Liver (tissue), 8 donors: ENCODE measurements at regions not wholly inside any gene's neighbourhood (a gene's known extent, or its start where the extent isn't known, plus 50 kb on each side); places are given as distances from the start of the nearest gene placed in this dataset.

ENCODE experiments used
- DNase-seq: peaks from one replicate; pipeline ENCODE4 v3.0.0-alpha.2; 2017; ENCODE audit warnings: low spot score
- H3K27ac ChIP-seq, 2 donors: one replicate each; pipeline ENCODE4 v1.7.0; 2013; ENCODE audit warnings: inconsistent platforms in 2 of 2, low read length in 2 of 2, control low read depth in 1 of 2, low read depth in 1 of 2, mild to moderate bottlenecking in 1 of 2
- H3K27me3 ChIP-seq, 4 donors: one replicate each; pipeline versions ENCODE4 v1.6.1 to v1.7.0; 2013; ENCODE audit warnings: low read length in 3 of 4, inconsistent platforms in 1 of 4, mild to moderate bottlenecking in 1 of 4, moderate library complexity in 1 of 4; ENCODE audit not compliant: control insufficient read depth in 4 of 4, insufficient read depth in 4 of 4
- H3K36me3 ChIP-seq, 4 donors: one replicate each; pipeline versions ENCODE4 v1.6.1 to v1.7.0; 2013; ENCODE audit warnings: low read length in 3 of 4, mild to moderate bottlenecking in 3 of 4, low read depth in 1 of 4, moderate library complexity in 1 of 4; ENCODE audit not compliant: control insufficient read depth in 4 of 4, insufficient read depth in 3 of 4
- H3K4me1 ChIP-seq, 4 donors: one replicate each; pipeline versions ENCODE4 v1.6.1 to v1.7.0; 2013; ENCODE audit warnings: low read length in 3 of 4, mild to moderate bottlenecking in 3 of 4, moderate library complexity in 1 of 4; ENCODE audit not compliant: control insufficient read depth in 4 of 4, insufficient read depth in 4 of 4
- H3K4me3 ChIP-seq, 3 donors: one replicate each; pipeline versions ENCODE4 v1.6.1 to v1.7.0; 2013; ENCODE audit warnings: low read length in 3 of 3, control low read depth in 1 of 3, low read depth in 1 of 3, mild to moderate bottlenecking in 1 of 3
- H3K9ac ChIP-seq, 2 donors: one replicate each; pipeline ENCODE4 v1.7.0; 2013; ENCODE audit warnings: low read length in 2 of 2, mild to moderate bottlenecking in 2 of 2, moderate library complexity in 2 of 2, control low read depth in 1 of 2, low read depth in 1 of 2
- H3K9me3 ChIP-seq, 4 donors: one replicate each; pipeline versions ENCODE4 v1.6.1 to v1.7.0; 2013; ENCODE audit warnings: low read length in 3 of 4; ENCODE audit not compliant: control insufficient read depth in 4 of 4
- EGR1 ChIP-seq, 2 donors: IDR thresholded peaks; 2 replicates each; pipeline ENCODE4 v1.6.1; 2016 to 2018; ENCODE audit warnings: antibody characterized with exemption in 2 of 2, low read depth in 2 of 2
- FOXA1 ChIP-seq: IDR thresholded peaks from 2 replicates; pipeline ENCODE4 v1.6.1; 2016; ENCODE audit warnings: antibody characterized with exemption
- FOXA2 ChIP-seq: IDR thresholded peaks from 2 replicates; pipeline ENCODE4 v1.6.1; 2016; ENCODE audit warnings: antibody characterized with exemption
- GABPA ChIP-seq, 2 donors: IDR thresholded peaks in 1 of 2; conservative IDR thresholded peaks in 1 of 2; 2 replicates each; pipeline ENCODE4 v1.6.1; 2016; ENCODE audit warnings: antibody characterized with exemption in 2 of 2, mild to moderate bottlenecking in 1 of 2, moderate library complexity in 1 of 2
- HNF4A ChIP-seq, 2 donors: conservative IDR thresholded peaks; 2 replicates each; pipeline ENCODE4 v1.6.1; 2016; ENCODE audit warnings: antibody characterized with exemption in 2 of 2, mild to moderate bottlenecking in 2 of 2
- HNF4G ChIP-seq: IDR thresholded peaks from 2 replicates; pipeline ENCODE4 v1.6.1; 2016; ENCODE audit warnings: antibody characterized with exemption
- JUND ChIP-seq, 2 donors: IDR thresholded peaks; 2 replicates each; pipeline ENCODE4 v1.6.1; 2016; ENCODE audit warnings: antibody characterized with exemption in 2 of 2
- NR2F2 ChIP-seq: IDR thresholded peaks from 2 replicates; pipeline ENCODE4 v1.6.1; 2016; ENCODE audit warnings: antibody characterized with exemption
- RAD21 ChIP-seq, 2 donors: IDR thresholded peaks; 2 replicates each; pipeline ENCODE4 v1.6.1; 2016; ENCODE audit warnings: antibody characterized with exemption in 2 of 2, mild to moderate bottlenecking in 2 of 2
- RXRA ChIP-seq, 2 donors: IDR thresholded peaks; 2 replicates each; pipeline ENCODE4 v1.6.1; 2017 to 2018; ENCODE audit warnings: antibody characterized with exemption in 2 of 2, mild to moderate bottlenecking in 1 of 2
- SP1 ChIP-seq: IDR thresholded peaks from 2 replicates; pipeline ENCODE4 v1.6.1; 2018; ENCODE audit warnings: antibody characterized with exemption, mild to moderate bottlenecking
- TAF1 ChIP-seq: conservative IDR thresholded peaks from 2 replicates; pipeline ENCODE4 v1.6.1; 2016; ENCODE audit warnings: antibody characterized with exemption, mild to moderate bottlenecking
- YY1 ChIP-seq: IDR thresholded peaks from 2 replicates; pipeline ENCODE4 v1.6.1; 2016; ENCODE audit warnings: antibody characterized with exemption, mild to moderate bottlenecking
- WGBS: extraction: QIAGEN DNeasy Blood & Tissue Kit; methylation state at CpG from one replicate; pipeline ENCODE4 v1.1.7; 2013; 5-methylcytosine and 5-hydroxymethylcytosine counted together
- TF ChIP-seq, protein P1 (sequence below): IDR thresholded peaks from 2 replicates; pipeline ENCODE4 v1.6.1; 2016; ENCODE audit warnings: antibody characterized with exemption
- TF ChIP-seq, protein P2 (sequence below): IDR thresholded peaks from 2 replicates; pipeline ENCODE4 v1.6.1; 2016; ENCODE audit warnings: antibody characterized with exemption
- TF ChIP-seq, protein P3 (sequence below): fragments of 150-350 bp; IDR thresholded peaks from 2 replicates; pipeline ENCODE4 v1.5.1; 2017; ENCODE audit warnings: improper control_type of control experiment, low read depth, low read length; ENCODE audit not compliant: missing input control
- TF ChIP-seq, protein P4 (sequence below): IDR thresholded peaks from 2 replicates; pipeline ENCODE4 v1.6.1; 2016; ENCODE audit warnings: antibody characterized with exemption, mild to moderate bottlenecking
- donor health status: healthy.
- donor health status: healthy.
- donor health status: healthy.
- donor health status: healthy.
- donor health status: healthy.

DNA sequence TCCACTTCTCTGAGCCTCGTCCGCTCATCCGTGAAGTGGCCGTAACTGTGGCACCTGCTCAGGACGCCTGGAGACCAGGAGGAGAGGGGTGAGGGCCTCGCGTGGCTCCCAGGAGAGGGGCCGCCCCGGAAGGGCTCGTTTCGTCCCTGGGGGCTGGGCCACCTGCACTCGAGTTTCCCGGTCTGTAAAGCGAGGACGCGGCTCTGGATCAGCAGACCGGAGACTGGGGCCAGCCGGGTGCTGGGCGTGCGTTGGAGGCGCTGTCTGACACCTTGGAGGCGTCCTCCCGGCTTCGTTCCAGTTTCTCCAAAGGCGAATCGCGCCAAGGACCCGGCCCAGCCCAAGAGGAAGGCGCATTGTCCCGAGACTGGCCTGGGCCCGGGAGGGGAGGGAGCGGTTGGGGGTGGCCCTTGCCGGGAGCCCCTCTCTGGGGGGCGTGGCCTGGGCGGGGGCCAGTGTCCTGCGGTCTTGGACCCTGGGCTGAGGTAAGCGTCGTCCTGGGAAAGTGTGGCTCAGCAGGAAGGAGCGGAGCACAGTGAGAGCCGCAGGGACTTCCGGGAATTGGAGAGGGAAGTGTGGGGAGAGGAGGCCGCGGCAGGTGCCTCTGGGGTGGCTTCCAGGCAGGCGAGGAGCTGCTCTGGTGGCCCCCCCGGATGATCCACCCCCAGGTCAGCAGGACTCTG is 89.6 kb downstream of the FOXL3 start:
- no peak for DNase-seq
- H3K4me3 ChIP-seq: no peak overlapping the region
- no peak for TF ChIP-seq NR2F2
- TF ChIP-seq, protein P1, sequence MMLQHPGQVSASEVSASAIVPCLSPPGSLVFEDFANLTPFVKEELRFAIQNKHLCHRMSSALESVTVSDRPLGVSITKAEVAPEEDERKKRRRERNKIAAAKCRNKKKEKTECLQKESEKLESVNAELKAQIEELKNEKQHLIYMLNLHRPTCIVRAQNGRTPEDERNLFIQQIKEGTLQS: no peak
- no peak for TF ChIP-seq TAF1
- no peak for TF ChIP-seq RAD21 (IDR thresholded peaks at IDR 0.05)
- TF ChIP-seq YY1: no peak
- TF ChIP-seq JUND (IDR thresholded peaks at IDR 0.05): no peak
- TF ChIP-seq, protein P2, sequence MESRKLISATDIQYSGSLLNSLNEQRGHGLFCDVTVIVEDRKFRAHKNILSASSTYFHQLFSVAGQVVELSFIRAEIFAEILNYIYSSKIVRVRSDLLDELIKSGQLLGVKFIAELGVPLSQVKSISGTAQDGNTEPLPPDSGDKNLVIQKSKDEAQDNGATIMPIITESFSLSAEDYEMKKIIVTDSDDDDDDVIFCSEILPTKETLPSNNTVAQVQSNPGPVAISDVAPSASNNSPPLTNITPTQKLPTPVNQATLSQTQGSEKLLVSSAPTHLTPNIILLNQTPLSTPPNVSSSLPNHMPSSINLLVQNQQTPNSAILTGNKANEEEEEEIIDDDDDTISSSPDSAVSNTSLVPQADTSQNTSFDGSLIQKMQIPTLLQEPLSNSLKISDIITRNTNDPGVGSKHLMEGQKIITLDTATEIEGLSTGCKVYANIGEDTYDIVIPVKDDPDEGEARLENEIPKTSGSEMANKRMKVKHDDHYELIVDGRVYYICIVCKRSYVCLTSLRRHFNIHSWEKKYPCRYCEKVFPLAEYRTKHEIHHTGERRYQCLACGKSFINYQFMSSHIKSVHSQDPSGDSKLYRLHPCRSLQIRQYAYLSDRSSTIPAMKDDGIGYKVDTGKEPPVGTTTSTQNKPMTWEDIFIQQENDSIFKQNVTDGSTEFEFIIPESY: no peak
- TF ChIP-seq FOXA1: no peak
- no peak for TF ChIP-seq RXRA (IDR thresholded peaks at IDR 0.05)
- no peak for TF ChIP-seq SP1
- no peak for TF ChIP-seq HNF4A (conservative IDR thresholded peaks at IDR 0.05)
- no peak for TF ChIP-seq FOXA2
- TF ChIP-seq, protein P3, sequence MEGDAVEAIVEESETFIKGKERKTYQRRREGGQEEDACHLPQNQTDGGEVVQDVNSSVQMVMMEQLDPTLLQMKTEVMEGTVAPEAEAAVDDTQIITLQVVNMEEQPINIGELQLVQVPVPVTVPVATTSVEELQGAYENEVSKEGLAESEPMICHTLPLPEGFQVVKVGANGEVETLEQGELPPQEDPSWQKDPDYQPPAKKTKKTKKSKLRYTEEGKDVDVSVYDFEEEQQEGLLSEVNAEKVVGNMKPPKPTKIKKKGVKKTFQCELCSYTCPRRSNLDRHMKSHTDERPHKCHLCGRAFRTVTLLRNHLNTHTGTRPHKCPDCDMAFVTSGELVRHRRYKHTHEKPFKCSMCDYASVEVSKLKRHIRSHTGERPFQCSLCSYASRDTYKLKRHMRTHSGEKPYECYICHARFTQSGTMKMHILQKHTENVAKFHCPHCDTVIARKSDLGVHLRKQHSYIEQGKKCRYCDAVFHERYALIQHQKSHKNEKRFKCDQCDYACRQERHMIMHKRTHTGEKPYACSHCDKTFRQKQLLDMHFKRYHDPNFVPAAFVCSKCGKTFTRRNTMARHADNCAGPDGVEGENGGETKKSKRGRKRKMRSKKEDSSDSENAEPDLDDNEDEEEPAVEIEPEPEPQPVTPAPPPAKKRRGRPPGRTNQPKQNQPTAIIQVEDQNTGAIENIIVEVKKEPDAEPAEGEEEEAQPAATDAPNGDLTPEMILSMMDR: no peak
- no peak for TF ChIP-seq GABPA (IDR thresholded peaks at IDR 0.05 in 1 of 2, conservative IDR thresholded peaks at IDR 0.05 in 1 of 2)
- no peak for TF ChIP-seq HNF4G
- no peak for TF ChIP-seq EGR1 (IDR thresholded peaks at IDR 0.05; ENCODE audit: low read depth in 2 of 2)
- TF ChIP-seq, protein P4, sequence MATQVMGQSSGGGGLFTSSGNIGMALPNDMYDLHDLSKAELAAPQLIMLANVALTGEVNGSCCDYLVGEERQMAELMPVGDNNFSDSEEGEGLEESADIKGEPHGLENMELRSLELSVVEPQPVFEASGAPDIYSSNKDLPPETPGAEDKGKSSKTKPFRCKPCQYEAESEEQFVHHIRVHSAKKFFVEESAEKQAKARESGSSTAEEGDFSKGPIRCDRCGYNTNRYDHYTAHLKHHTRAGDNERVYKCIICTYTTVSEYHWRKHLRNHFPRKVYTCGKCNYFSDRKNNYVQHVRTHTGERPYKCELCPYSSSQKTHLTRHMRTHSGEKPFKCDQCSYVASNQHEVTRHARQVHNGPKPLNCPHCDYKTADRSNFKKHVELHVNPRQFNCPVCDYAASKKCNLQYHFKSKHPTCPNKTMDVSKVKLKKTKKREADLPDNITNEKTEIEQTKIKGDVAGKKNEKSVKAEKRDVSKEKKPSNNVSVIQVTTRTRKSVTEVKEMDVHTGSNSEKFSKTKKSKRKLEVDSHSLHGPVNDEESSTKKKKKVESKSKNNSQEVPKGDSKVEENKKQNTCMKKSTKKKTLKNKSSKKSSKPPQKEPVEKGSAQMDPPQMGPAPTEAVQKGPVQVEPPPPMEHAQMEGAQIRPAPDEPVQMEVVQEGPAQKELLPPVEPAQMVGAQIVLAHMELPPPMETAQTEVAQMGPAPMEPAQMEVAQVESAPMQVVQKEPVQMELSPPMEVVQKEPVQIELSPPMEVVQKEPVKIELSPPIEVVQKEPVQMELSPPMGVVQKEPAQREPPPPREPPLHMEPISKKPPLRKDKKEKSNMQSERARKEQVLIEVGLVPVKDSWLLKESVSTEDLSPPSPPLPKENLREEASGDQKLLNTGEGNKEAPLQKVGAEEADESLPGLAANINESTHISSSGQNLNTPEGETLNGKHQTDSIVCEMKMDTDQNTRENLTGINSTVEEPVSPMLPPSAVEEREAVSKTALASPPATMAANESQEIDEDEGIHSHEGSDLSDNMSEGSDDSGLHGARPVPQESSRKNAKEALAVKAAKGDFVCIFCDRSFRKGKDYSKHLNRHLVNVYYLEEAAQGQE: no peak
- H3K9ac ChIP-seq: no peak overlapping the region
- no peaks in the 10 kb centered on the region for H3K36me3 ChIP-seq
- 38% methylated on average over 45 of the region's 45 CpGs for WGBS
- H3K9me3 ChIP-seq: peaks cover 0 to 9% (median 2%) of the 10 kb centered on the region in 4 donors
- H3K27me3 ChIP-seq: no peaks in the 10 kb centered on the region
- no peak overlapping the region for H3K27ac ChIP-seq
- H3K4me1 ChIP-seq: peaks cover 0 to 8% (median 0%) of the 10 kb centered on the region in 4 donors
